ENCODE measurements at regions not wholly inside any gene's neighbourhood (a gene's known extent, or its start where the extent isn't known, plus 50 kb on each side); places are given as distances from the start of the nearest gene placed in this dataset.

DNA sequence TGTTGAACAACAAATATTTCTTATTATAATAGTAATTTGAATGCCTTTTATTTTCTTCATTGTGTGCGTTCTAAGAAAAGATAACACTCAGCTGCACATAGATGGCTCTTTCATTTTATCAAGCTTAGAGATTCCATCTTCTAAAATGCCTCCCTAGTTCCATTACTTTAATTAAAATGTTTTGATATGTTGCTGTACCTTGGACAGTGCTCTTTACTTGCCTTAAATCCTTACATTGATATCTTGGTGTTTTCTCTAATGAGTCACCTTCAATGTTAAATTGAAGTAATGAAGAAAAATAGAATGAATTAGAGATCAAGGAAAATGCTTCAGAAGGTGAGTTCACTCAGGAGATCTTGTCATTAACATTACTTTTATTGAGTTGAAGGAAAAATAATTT lies 1672.4 kb upstream of the AGA start:
- TF ChIP-seq YY1 (IDR thresholded peaks at IDR 0.05; ENCODE audit: insufficient read depth, insufficient read length) (no peak), ZNF274 (IDR thresholded peaks at IDR 0.05; ENCODE audit: low read depth, low read length) (no peak), SUZ12 (IDR thresholded peaks at IDR 0.05; ENCODE audit: extremely low read depth, insufficient read depth, insufficient read length) (no peak)

Data from NT2/D1 (cell line).